ENCODE measurements at regions not wholly inside any gene's neighbourhood (a gene's known extent, or its start where the extent isn't known, plus 50 kb on each side); places are given as distances from the start of the nearest gene placed in this dataset.

GRCh38 chr10:114872519-114873087 is 51.0 kb downstream of the FHIP2A start:
- CTCF ChIA-PET: interaction anchor here (2.7 kb wide), 1 partner anchor 50 kb away, joined by 7 read pairs; the partner anchor contains the start of gene FHIP2A
- no peak overlapping the region for H3K27ac Mint-ChIP-seq
- no peak for DNase-seq (ENCODE audit: low spot score)
- H3K9me3 Mint-ChIP-seq: no peaks in the 10 kb centered on the region; the same call in 1 of the 2 replicates
- peaks cover 13% of the 10 kb centered on the region for H3K4me1 Mint-ChIP-seq
- TF ChIP-seq NR1H2 (CRISPR knock-in tag; IDR thresholded peaks at IDR 0.05) (no peak), ZNF317 (CRISPR knock-in tag; IDR thresholded peaks at IDR 0.05; ENCODE audit: borderline replicate concordance, low read depth) (no peak), ZNF219 (CRISPR knock-in tag; IDR thresholded peaks at IDR 0.05; ENCODE audit: borderline replicate concordance) (no peak), ZMAT4 (CRISPR knock-in tag; IDR thresholded peaks at IDR 0.05) (no peak), PRRX2 (CRISPR knock-in tag; IDR thresholded peaks at IDR 0.05) (no peak), AR (CRISPR knock-in tag; IDR thresholded peaks at IDR 0.05) (no peak), ZNF121 (CRISPR knock-in tag; IDR thresholded peaks at IDR 0.05) (no peak), ZNF138 (CRISPR knock-in tag; conservative IDR thresholded peaks at IDR 0.05) (no peak), TP53 (CRISPR knock-in tag; IDR thresholded peaks at IDR 0.05) (no peak)
- TF ChIP-seq, protein P1, sequence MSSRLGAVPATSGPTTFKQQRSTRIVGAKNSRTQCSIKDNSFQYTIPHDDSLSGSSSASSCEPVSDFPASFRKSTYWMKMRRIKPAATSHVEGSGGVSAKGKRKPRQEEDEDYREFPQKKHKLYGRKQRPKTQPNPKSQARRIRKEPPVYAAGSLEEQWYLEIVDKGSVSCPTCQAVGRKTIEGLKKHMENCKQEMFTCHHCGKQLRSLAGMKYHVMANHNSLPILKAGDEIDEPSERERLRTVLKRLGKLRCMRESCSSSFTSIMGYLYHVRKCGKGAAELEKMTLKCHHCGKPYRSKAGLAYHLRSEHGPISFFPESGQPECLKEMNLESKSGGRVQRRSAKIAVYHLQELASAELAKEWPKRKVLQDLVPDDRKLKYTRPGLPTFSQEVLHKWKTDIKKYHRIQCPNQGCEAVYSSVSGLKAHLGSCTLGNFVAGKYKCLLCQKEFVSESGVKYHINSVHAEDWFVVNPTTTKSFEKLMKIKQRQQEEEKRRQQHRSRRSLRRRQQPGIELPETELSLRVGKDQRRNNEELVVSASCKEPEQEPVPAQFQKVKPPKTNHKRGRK (CRISPR knock-in tag; IDR thresholded peaks at IDR 0.05; ENCODE audit: borderline replicate concordance): no peak
- H3K27me3 Mint-ChIP-seq (ENCODE audit: low read depth): no peaks in the 10 kb centered on the region; the same call in 1 of the 2 replicates
- H3K4me3 Mint-ChIP-seq: no peak overlapping the region
- ATAC-seq: no peak
- no peaks in the 10 kb centered on the region for H3K36me3 Mint-ChIP-seq
- POLR2A ChIA-PET: no interaction called here

GRCh38 chr10:114874827-114875411 is 53.3 kb downstream of the FHIP2A start:
- POLR2A ChIA-PET: no interaction called here
- ATAC-seq (peak; percentile 91), DNase-seq (ENCODE audit: low spot score) (peak; percentile 78)
- TF ChIP-seq, protein P2, sequence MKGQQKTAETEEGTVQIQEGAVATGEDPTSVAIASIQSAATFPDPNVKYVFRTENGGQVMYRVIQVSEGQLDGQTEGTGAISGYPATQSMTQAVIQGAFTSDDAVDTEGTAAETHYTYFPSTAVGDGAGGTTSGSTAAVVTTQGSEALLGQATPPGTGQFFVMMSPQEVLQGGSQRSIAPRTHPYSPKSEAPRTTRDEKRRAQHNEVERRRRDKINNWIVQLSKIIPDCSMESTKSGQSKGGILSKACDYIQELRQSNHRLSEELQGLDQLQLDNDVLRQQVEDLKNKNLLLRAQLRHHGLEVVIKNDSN (CRISPR knock-in tag; IDR thresholded peaks at IDR 0.05): no peak
- TF ChIP-seq GRHL2 (CRISPR knock-in tag; IDR thresholded peaks at IDR 0.05; ENCODE audit: insufficient replicate concordance, severe bottlenecking): no peak
- TF ChIP-seq TCF7 (CRISPR knock-in tag; IDR thresholded peaks at IDR 0.05; ENCODE audit: low read depth): no peak
- TF ChIP-seq FOXJ3 (CRISPR knock-in tag; IDR thresholded peaks at IDR 0.05; ENCODE audit: borderline replicate concordance): no peak
- TF ChIP-seq RELA (CRISPR knock-in tag; IDR thresholded peaks at IDR 0.05; ENCODE audit: borderline replicate concordance): no peak
- TF ChIP-seq NFYB (CRISPR knock-in tag; conservative IDR thresholded peaks at IDR 0.05; ENCODE audit: low read depth): no peak
- TF ChIP-seq MYBL2 (CRISPR knock-in tag; IDR thresholded peaks at IDR 0.05): no peak
- TF ChIP-seq NFATC4 (CRISPR knock-in tag; IDR thresholded peaks at IDR 0.05): no peak
- TF ChIP-seq, protein P3, sequence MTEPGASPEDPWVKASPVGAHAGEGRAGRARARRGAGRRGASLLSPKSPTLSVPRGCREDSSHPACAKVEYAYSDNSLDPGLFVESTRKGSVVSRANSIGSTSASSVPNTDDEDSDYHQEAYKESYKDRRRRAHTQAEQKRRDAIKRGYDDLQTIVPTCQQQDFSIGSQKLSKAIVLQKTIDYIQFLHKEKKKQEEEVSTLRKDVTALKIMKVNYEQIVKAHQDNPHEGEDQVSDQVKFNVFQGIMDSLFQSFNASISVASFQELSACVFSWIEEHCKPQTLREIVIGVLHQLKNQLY (CRISPR knock-in tag; IDR thresholded peaks at IDR 0.05): no peak
- TF ChIP-seq GABPB1 (CRISPR knock-in tag; IDR thresholded peaks at IDR 0.05): no peak
- no peak for TF ChIP-seq RORB (CRISPR knock-in tag; IDR thresholded peaks at IDR 0.05)
- TF ChIP-seq E2F5 (CRISPR knock-in tag; IDR thresholded peaks at IDR 0.05): no peak
- TF ChIP-seq, protein P4, sequence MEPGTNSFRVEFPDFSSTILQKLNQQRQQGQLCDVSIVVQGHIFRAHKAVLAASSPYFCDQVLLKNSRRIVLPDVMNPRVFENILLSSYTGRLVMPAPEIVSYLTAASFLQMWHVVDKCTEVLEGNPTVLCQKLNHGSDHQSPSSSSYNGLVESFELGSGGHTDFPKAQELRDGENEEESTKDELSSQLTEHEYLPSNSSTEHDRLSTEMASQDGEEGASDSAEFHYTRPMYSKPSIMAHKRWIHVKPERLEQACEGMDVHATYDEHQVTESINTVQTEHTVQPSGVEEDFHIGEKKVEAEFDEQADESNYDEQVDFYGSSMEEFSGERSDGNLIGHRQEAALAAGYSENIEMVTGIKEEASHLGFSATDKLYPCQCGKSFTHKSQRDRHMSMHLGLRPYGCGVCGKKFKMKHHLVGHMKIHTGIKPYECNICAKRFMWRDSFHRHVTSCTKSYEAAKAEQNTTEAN (CRISPR knock-in tag; IDR thresholded peaks at IDR 0.05): no peak
- TF ChIP-seq MXD4 (CRISPR knock-in tag; IDR thresholded peaks at IDR 0.05; ENCODE audit: borderline replicate concordance): no peak
- TF ChIP-seq SMAD3 (CRISPR knock-in tag; IDR thresholded peaks at IDR 0.05; ENCODE audit: borderline replicate concordance): no peak
- no peak for TF ChIP-seq SMAD4 (CRISPR knock-in tag; IDR thresholded peaks at IDR 0.05)
- peaks cover 24% of the 10 kb centered on the region for H3K4me1 Mint-ChIP-seq
- H3K27me3 Mint-ChIP-seq (ENCODE audit: low read depth): no peaks in the 10 kb centered on the region; the same call in 1 of the 2 replicates
- peak overlapping the region; percentile 77; the same call in 1 of the 2 replicates for H3K27ac Mint-ChIP-seq
- no peaks in the 10 kb centered on the region; the same call in 1 of the 2 replicates for H3K9me3 Mint-ChIP-seq
- no peaks in the 10 kb centered on the region for H3K36me3 Mint-ChIP-seq
- no peak overlapping the region for H3K4me3 Mint-ChIP-seq
- CTCF ChIA-PET: interaction anchor here (0.7 to 5.0 kb wide), 8 partner anchors 12 to 267 kb away, joined by 3 to 32 read pairs (median 4); partner anchors contain the start of gene FHIP2A
